ENCODE measurements at regions not wholly inside any gene's neighbourhood (a gene's known extent, or its start where the extent isn't known, plus 50 kb on each side); places are given as distances from the start of the nearest gene placed in this dataset.

- Mint-ChIP-seq H3K27me3 (ENCODE audit: insufficient read depth, low read depth) (peaks cover 5% of the 10 kb centered on the region), H3K36me3 (no peaks in the 10 kb centered on the region), H3K9me3 (no peaks in the 10 kb centered on the region), H3K4me1 (no peaks in the 10 kb centered on the region), H3K27ac (no peak overlapping the region), H3K4me3 (no peak overlapping the region)
- TF ChIP-seq EZH2 (IDR thresholded peaks at IDR 0.05), result no peak
- peak; percentile 26 for TF ChIP-seq CTCF (IDR thresholded peaks at IDR 0.05)
- H3K4me2 ChIP-seq, result no peak overlapping the region
- H3K79me2 ChIP-seq (ENCODE audit: low read depth), result no peaks in the 10 kb centered on the region
- H3K9me3 ChIP-seq (ENCODE audit: low read depth), result no peaks in the 10 kb centered on the region
- H3K27me3 ChIP-seq, result no peaks in the 10 kb centered on the region
- no peak overlapping the region for H3K9ac ChIP-seq
- no peak overlapping the region for H2AFZ ChIP-seq (replicated peaks)
- no peak overlapping the region for H3K4me3 ChIP-seq
- DNase-seq (ENCODE audit: low spot score), result peak; percentile 26
- no peaks in the 10 kb centered on the region for H3K36me3 ChIP-seq
- H3K27ac ChIP-seq, result no peak overlapping the region
- no peaks in the 10 kb centered on the region for H4K20me1 ChIP-seq (ENCODE audit: low read depth)
- no peaks in the 10 kb centered on the region for H3K4me1 ChIP-seq
- H3F3A ChIP-seq (ENCODE audit: low read depth), result no peaks in the 10 kb centered on the region
Observed at GRCh38 chr18:47545613-47546012, 294.2 kb upstream of the SKOR2 start.

GRCh38 chr18:47543080-47543479 lies 291.6 kb upstream of the SKOR2 start:
- Histone ChIP-seq H3K27me3 (no peaks in the 10 kb centered on the region), H2AFZ (replicated peaks) (no peak overlapping the region), H3K4me3 (no peak overlapping the region), H4K20me1 (ENCODE audit: low read depth) (no peaks in the 10 kb centered on the region), H3K9ac (no peak overlapping the region), H3K4me1 (no peaks in the 10 kb centered on the region), H3K36me3 (no peaks in the 10 kb centered on the region), H3K9me3 (ENCODE audit: low read depth) (no peaks in the 10 kb centered on the region), H3K27ac (no peak overlapping the region), H3F3A (ENCODE audit: low read depth) (no peaks in the 10 kb centered on the region), H3K79me2 (ENCODE audit: low read depth) (no peaks in the 10 kb centered on the region), H3K4me2 (no peak overlapping the region)
- Mint-ChIP-seq H3K27ac (no peak overlapping the region), H3K4me3 (no peak overlapping the region), H3K36me3 (no peaks in the 10 kb centered on the region), H3K9me3 (no peaks in the 10 kb centered on the region), H3K27me3 (ENCODE audit: insufficient read depth, low read depth) (no peaks in the 10 kb centered on the region), H3K4me1 (no peaks in the 10 kb centered on the region)
- DNase-seq (ENCODE audit: low spot score), result no peak
- no peak for TF ChIP-seq EZH2phosphoT487 (IDR thresholded peaks at IDR 0.05)
- TF ChIP-seq CTCF (IDR thresholded peaks at IDR 0.05), result no peak
- no peak for TF ChIP-seq EZH2 (IDR thresholded peaks at IDR 0.05)

GRCh38 chr18:47542551-47542950 lies 291.1 kb upstream of the SKOR2 start:
- Histone ChIP-seq H3K4me3 (no peak overlapping the region), H3K9me3 (ENCODE audit: low read depth) (no peaks in the 10 kb centered on the region), H3K36me3 (no peaks in the 10 kb centered on the region), H4K20me1 (ENCODE audit: low read depth) (no peaks in the 10 kb centered on the region), H3K9ac (no peak overlapping the region), H3K27me3 (no peaks in the 10 kb centered on the region), H3K4me1 (no peaks in the 10 kb centered on the region), H3K27ac (no peak overlapping the region), H3F3A (ENCODE audit: low read depth) (no peaks in the 10 kb centered on the region), H3K4me2 (no peak overlapping the region), H3K79me2 (ENCODE audit: low read depth) (no peaks in the 10 kb centered on the region), H2AFZ (replicated peaks) (no peak overlapping the region)
- Mint-ChIP-seq H3K4me1 (no peaks in the 10 kb centered on the region), H3K36me3 (no peaks in the 10 kb centered on the region), H3K4me3 (no peak overlapping the region), H3K9me3 (no peaks in the 10 kb centered on the region), H3K27ac (no peak overlapping the region), H3K27me3 (ENCODE audit: insufficient read depth, low read depth) (no peaks in the 10 kb centered on the region)
- no peak for DNase-seq (ENCODE audit: low spot score)
- TF ChIP-seq EZH2phosphoT487 (IDR thresholded peaks at IDR 0.05) (no peak), CTCF (IDR thresholded peaks at IDR 0.05) (no peak), EZH2 (IDR thresholded peaks at IDR 0.05) (no peak)

DNA sequence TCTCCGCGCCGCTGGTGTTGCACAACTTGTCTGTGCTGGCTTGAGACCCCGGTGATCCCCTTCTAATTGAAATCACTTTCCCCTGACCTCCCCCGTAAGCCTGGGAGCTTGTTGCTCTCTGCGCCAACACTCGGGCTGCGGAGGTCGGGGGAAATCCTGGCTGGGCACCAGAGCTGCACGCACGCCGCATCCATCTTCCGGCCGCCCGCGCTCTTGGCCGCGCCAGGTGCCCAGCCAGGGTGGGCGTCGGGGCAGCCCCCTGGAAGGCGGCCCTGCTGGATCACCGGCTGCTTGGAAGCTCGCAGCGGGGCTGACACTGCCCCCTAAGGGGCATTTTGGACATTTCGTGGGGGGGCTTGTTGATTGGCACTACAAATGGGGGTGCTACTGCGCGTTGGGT lies 280.3 kb upstream of the SKOR2 start:
- Mint-ChIP-seq H3K9me3 (no peaks in the 10 kb centered on the region), H3K4me1 (no peaks in the 10 kb centered on the region), H3K4me3 (no peak overlapping the region), H3K36me3 (no peaks in the 10 kb centered on the region), H3K27me3 (ENCODE audit: insufficient read depth, low read depth) (no peaks in the 10 kb centered on the region), H3K27ac (no peak overlapping the region)
- Histone ChIP-seq H3K9ac (no peak overlapping the region), H3K27ac (no peak overlapping the region), H4K20me1 (ENCODE audit: low read depth) (no peaks in the 10 kb centered on the region), H3K4me1 (no peaks in the 10 kb centered on the region), H2AFZ (replicated peaks) (peak overlapping the region; percentile 54), H3K79me2 (ENCODE audit: low read depth) (no peaks in the 10 kb centered on the region), H3K27me3 (no peaks in the 10 kb centered on the region), H3F3A (ENCODE audit: low read depth) (no peaks in the 10 kb centered on the region), H3K4me3 (no peak overlapping the region), H3K36me3 (no peaks in the 10 kb centered on the region), H3K4me2 (no peak overlapping the region), H3K9me3 (ENCODE audit: low read depth) (no peaks in the 10 kb centered on the region)
- TF ChIP-seq EZH2phosphoT487 (IDR thresholded peaks at IDR 0.05), result no peak
- TF ChIP-seq CTCF (IDR thresholded peaks at IDR 0.05), result peak; percentile 57
- no peak for TF ChIP-seq EZH2 (IDR thresholded peaks at IDR 0.05)
- DNase-seq (ENCODE audit: low spot score), result peak; percentile 34
